Prostate gland (tissue), 2 donors: ENCODE measurements at regions not wholly inside any gene's neighbourhood (a gene's known extent, or its start where the extent isn't known, plus 50 kb on each side); places are given as distances from the start of the nearest gene placed in this dataset.

ENCODE experiments used
- CTCF ChIP-seq, 4 experiments: fragments of 200-600 bp in 2 of 4; fragments of 450-650 bp in 2 of 4; sonication (generic) in 2 of 4; IDR thresholded peaks; 1 replicate in 3 of 4; 2 replicates in 1 of 4; pipeline ENCODE4 v1.5.1; 2016 to 2019; ENCODE audit warnings: antibody characterized with exemption in 4 of 4, mild to moderate bottlenecking in 2 of 4, moderate library complexity in 2 of 4
- POLR2A ChIP-seq: fragments of 450-650 bp; IDR thresholded peaks from one replicate; pipeline ENCODE4 v1.6.1; 2016; ENCODE audit warnings: antibody characterized with exemption, mild to moderate bottlenecking
- POLR2AphosphoS5 ChIP-seq: sonication (generic); formaldehyde crosslinking; IDR thresholded peaks from one replicate; pipeline ENCODE4 v1.6.1; 2017; ENCODE audit warnings: antibody characterized with exemption

DNA sequence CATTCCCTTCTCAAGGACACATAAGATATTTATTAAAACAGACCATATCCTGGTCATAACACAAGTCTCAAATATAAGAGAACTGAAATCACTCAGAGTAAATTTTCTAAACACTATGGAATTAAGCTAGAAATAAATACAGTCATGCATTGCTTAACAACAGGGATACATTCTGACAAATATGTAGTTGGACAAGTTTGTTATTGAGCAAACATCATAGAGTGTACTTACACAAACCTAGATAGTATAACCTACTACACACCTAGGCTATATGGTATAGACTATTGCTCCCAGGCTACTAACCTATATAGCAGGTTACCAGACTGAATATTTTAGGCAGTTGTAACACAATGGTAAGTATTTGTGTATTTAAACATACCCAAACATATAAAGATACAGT, 104.0 kb downstream of the MIS18A start:
- TF ChIP-seq CTCF (IDR thresholded peaks at IDR 0.05) (no peak), POLR2AphosphoS5 (no peak), POLR2A (no peak)
